ENCODE measurements at regions not wholly inside any gene's neighbourhood (a gene's known extent, or its start where the extent isn't known, plus 50 kb on each side); places are given as distances from the start of the nearest gene placed in this dataset.

GRCh38 chr5:167503926-167504720 is 787.3 kb upstream of the WWC1 start (continued):
- TF ChIP-seq, protein P1, sequence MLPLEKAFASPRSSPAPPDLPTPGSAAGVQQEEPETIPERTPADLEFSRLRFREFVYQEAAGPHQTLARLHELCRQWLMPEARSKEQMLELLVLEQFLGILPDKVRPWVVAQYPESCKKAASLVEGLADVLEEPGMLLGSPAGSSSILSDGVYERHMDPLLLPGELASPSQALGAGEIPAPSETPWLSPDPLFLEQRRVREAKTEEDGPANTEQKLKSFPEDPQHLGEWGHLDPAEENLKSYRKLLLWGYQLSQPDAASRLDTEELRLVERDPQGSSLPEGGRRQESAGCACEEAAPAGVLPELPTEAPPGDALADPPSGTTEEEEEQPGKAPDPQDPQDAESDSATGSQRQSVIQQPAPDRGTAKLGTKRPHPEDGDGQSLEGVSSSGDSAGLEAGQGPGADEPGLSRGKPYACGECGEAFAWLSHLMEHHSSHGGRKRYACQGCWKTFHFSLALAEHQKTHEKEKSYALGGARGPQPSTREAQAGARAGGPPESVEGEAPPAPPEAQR (CRISPR knock-in tag; IDR thresholded peaks at IDR 0.05): no peak
- TF ChIP-seq TCF7 (CRISPR knock-in tag; IDR thresholded peaks at IDR 0.05; ENCODE audit: low read depth): no peak
- no peak for TF ChIP-seq GTF2I (CRISPR knock-in tag; conservative IDR thresholded peaks at IDR 0.05)
- TF ChIP-seq, protein P2, sequence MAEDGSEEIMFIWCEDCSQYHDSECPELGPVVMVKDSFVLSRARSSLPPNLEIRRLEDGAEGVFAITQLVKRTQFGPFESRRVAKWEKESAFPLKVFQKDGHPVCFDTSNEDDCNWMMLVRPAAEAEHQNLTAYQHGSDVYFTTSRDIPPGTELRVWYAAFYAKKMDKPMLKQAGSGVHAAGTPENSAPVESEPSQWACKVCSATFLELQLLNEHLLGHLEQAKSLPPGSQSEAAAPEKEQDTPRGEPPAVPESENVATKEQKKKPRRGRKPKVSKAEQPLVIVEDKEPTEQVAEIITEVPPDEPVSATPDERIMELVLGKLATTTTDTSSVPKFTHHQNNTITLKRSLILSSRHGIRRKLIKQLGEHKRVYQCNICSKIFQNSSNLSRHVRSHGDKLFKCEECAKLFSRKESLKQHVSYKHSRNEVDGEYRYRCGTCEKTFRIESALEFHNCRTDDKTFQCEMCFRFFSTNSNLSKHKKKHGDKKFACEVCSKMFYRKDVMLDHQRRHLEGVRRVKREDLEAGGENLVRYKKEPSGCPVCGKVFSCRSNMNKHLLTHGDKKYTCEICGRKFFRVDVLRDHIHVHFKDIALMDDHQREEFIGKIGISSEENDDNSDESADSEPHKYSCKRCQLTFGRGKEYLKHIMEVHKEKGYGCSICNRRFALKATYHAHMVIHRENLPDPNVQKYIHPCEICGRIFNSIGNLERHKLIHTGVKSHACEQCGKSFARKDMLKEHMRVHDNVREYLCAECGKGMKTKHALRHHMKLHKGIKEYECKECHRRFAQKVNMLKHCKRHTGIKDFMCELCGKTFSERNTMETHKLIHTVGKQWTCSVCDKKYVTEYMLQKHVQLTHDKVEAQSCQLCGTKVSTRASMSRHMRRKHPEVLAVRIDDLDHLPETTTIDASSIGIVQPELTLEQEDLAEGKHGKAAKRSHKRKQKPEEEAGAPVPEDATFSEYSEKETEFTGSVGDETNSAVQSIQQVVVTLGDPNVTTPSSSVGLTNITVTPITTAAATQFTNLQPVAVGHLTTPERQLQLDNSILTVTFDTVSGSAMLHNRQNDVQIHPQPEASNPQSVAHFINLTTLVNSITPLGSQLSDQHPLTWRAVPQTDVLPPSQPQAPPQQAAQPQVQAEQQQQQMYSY (CRISPR knock-in tag; IDR thresholded peaks at IDR 0.05): no peak

DNA sequence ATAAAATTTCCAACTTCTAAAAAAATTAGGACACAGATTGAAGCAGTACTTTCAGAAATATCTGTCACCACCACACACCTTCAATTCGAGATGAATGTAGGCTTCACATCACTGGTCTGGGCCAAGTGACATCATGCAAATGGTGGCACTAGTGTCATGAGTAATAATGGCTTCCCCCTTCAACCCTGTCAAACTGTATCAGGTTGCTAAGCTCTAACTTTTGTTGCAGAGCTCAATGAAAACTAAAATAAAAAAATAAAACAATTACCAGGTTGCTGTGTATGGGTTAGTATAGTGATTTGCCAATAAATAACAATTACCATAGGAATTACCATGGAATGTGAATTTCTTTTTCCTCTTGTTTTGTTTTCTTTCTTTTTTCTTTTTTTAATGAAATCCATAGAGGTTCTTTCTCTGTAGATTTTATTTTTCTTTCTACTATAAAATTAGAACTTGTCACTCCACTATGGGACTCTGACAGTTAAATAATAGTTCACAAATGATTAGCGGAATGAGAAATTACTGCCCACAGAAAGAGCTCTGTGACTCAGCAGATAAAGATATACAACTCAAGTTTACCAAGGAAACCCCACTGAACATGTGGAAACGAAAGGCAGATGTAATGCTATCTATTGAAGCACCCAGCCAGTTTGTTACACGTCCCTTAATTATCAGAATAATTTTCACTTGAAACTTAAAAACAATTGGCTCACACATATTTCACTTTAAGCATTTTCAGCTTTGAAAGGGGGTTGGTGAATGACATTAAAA is 783.8 kb upstream of the WWC1 start:
- H3K4me3 Mint-ChIP-seq: no peak overlapping the region
- H3K27ac Mint-ChIP-seq: no peak overlapping the region
- POLR2A ChIA-PET: no interaction called here
- no peak for DNase-seq (ENCODE audit: low spot score)
- no peak for ATAC-seq
- CTCF ChIA-PET: no interaction called here
- H3K27me3 Mint-ChIP-seq (ENCODE audit: low read depth): no peaks in the 10 kb centered on the region
- no peaks in the 10 kb centered on the region for H3K36me3 Mint-ChIP-seq
- peaks cover 34% of the 10 kb centered on the region for H3K4me1 Mint-ChIP-seq
- TF ChIP-seq, protein P3, sequence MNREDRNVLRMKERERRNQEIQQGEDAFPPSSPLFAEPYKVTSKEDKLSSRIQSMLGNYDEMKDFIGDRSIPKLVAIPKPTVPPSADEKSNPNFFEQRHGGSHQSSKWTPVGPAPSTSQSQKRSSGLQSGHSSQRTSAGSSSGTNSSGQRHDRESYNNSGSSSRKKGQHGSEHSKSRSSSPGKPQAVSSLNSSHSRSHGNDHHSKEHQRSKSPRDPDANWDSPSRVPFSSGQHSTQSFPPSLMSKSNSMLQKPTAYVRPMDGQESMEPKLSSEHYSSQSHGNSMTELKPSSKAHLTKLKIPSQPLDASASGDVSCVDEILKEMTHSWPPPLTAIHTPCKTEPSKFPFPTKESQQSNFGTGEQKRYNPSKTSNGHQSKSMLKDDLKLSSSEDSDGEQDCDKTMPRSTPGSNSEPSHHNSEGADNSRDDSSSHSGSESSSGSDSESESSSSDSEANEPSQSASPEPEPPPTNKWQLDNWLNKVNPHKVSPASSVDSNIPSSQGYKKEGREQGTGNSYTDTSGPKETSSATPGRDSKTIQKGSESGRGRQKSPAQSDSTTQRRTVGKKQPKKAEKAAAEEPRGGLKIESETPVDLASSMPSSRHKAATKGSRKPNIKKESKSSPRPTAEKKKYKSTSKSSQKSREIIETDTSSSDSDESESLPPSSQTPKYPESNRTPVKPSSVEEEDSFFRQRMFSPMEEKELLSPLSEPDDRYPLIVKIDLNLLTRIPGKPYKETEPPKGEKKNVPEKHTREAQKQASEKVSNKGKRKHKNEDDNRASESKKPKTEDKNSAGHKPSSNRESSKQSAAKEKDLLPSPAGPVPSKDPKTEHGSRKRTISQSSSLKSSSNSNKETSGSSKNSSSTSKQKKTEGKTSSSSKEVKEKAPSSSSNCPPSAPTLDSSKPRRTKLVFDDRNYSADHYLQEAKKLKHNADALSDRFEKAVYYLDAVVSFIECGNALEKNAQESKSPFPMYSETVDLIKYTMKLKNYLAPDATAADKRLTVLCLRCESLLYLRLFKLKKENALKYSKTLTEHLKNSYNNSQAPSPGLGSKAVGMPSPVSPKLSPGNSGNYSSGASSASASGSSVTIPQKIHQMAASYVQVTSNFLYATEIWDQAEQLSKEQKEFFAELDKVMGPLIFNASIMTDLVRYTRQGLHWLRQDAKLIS (CRISPR knock-in tag; IDR thresholded peaks at IDR 0.05; ENCODE audit: borderline replicate concordance): no peak
- TF ChIP-seq PRRX2 (CRISPR knock-in tag; IDR thresholded peaks at IDR 0.05): no peak
- no peak for TF ChIP-seq GABPB1 (CRISPR knock-in tag; IDR thresholded peaks at IDR 0.05)
- TF ChIP-seq TP53 (CRISPR knock-in tag; IDR thresholded peaks at IDR 0.05): no peak
- no peak for TF ChIP-seq JAZF1 (CRISPR knock-in tag; IDR thresholded peaks at IDR 0.05)
- no peak for TF ChIP-seq FOXP4 (CRISPR knock-in tag; IDR thresholded peaks at IDR 0.05)
- TF ChIP-seq EMX1 (CRISPR knock-in tag; IDR thresholded peaks at IDR 0.05): no peak
- no peak for TF ChIP-seq GTF2I (CRISPR knock-in tag; conservative IDR thresholded peaks at IDR 0.05)
- TF ChIP-seq FOXJ3 (CRISPR knock-in tag; IDR thresholded peaks at IDR 0.05; ENCODE audit: borderline replicate concordance): no peak
- no peaks in the 10 kb centered on the region for H3K9me3 Mint-ChIP-seq
